Esophagus (tissue), 2 donors: ENCODE measurements at regions not wholly inside any gene's neighbourhood (a gene's known extent, or its start where the extent isn't known, plus 50 kb on each side); places are given as distances from the start of the nearest gene placed in this dataset.
"Not testable (repeated sequence)": the region's sequence is repeated elsewhere in the genome, so short reads cannot be mapped to it uniquely, and the experiment has no call there.

ENCODE experiments used
- H3K27ac ChIP-seq, 2 donors: one replicate each; pipeline ENCODE4 v1.5.1; 2013; ENCODE audit warnings: low read depth in 2 of 2, mild to moderate bottlenecking in 2 of 2, inconsistent platforms in 1 of 2, low read length in 1 of 2, moderate library complexity in 1 of 2
- H3K27me3 ChIP-seq, 2 donors: one replicate each; pipeline ENCODE4 v1.6.1; 2013; ENCODE audit warnings: low read length in 2 of 2, control low read depth in 1 of 2, mild to moderate bottlenecking in 1 of 2; ENCODE audit not compliant: insufficient read depth in 2 of 2, control insufficient read depth in 1 of 2
- H3K36me3 ChIP-seq, 2 donors: one replicate each; pipeline ENCODE4 v1.6.1; 2013; ENCODE audit warnings: low read length in 1 of 2; ENCODE audit not compliant: control insufficient read depth in 2 of 2, insufficient read depth in 2 of 2
- H3K4me1 ChIP-seq, 2 donors: one replicate each; pipeline ENCODE4 v1.6.1; 2013; ENCODE audit warnings: low read length in 1 of 2; ENCODE audit not compliant: control insufficient read depth in 2 of 2, insufficient read depth in 2 of 2
- H3K4me3 ChIP-seq, 2 donors: one replicate each; pipeline ENCODE4 v1.5.1; 2013; ENCODE audit warnings: low read length in 2 of 2, mild to moderate bottlenecking in 2 of 2, low read depth in 1 of 2, moderate library complexity in 1 of 2
- H3K9me3 ChIP-seq, 2 donors: one replicate each; pipeline ENCODE4 v1.6.1; 2013; ENCODE audit warnings: mild to moderate bottlenecking in 2 of 2, low read depth in 1 of 2, low read length in 1 of 2, moderate library complexity in 1 of 2; ENCODE audit not compliant: control insufficient read depth in 2 of 2, insufficient read depth in 1 of 2
- WGBS, 2 donors: extraction: QIAGEN DNeasy Blood & Tissue Kit; methylation state at CpG; one replicate each; pipeline ENCODE4 v1.1.7; 2013; 5-methylcytosine and 5-hydroxymethylcytosine counted together
- donor health status: healthy with polysubstance abuse.
- donor health status: Bipolar disorder and iron deficiency.

- H3K27ac ChIP-seq: no peak overlapping the region
- WGBS, 2 donors: 17 to 20% methylated on average over 3 of the region's 3 CpGs
- no peaks in the 10 kb centered on the region for H3K36me3 ChIP-seq
- H3K27me3 ChIP-seq: no peaks in the 10 kb centered on the region
- no peaks in the 10 kb centered on the region for H3K9me3 ChIP-seq
- no peak overlapping the region for H3K4me3 ChIP-seq
- no peaks in the 10 kb centered on the region for H3K4me1 ChIP-seq
These were observed 119.4 kb downstream of the SLC16A1 start for GRCh38 chr1:112836642-112837041.

GRCh38 chr1:112833806-112834205, 118.7 kb upstream of the PPM1J start:
- Histone ChIP-seq H3K4me1 (no peaks in the 10 kb centered on the region), H3K4me3 (no peak overlapping the region), H3K9me3 (no peaks in the 10 kb centered on the region), H3K27me3 (no peaks in the 10 kb centered on the region), H3K27ac (no peak overlapping the region), H3K36me3 (no peaks in the 10 kb centered on the region)
- WGBS, 2 donors: 73 to 92% methylated on average over 2 of the region's 2 CpGs

- WGBS, 2 donors: 72 to 85% methylated on average over 8 of the region's 8 CpGs
- H3K4me3 ChIP-seq, H3K4me1 ChIP-seq, H3K27ac ChIP-seq, H3K27me3 ChIP-seq, H3K9me3 ChIP-seq, H3K36me3 ChIP-seq: not testable (repeated sequence)
These were observed 117.1 kb upstream of the PPM1J start for GRCh38 chr1:112832259-112832658.

GRCh38 chr1:112829691-112830090, 114.6 kb upstream of the PPM1J start:
- not testable (repeated sequence) for H3K4me1 ChIP-seq, H3K27ac ChIP-seq, H3K36me3 ChIP-seq, H3K27me3 ChIP-seq, H3K4me3 ChIP-seq, H3K9me3 ChIP-seq
- 92 to 93% methylated on average over 3 of the region's 3 CpGs for WGBS, 2 donors

- H3K27ac ChIP-seq: no peak overlapping the region
- H3K9me3 ChIP-seq: no peaks in the 10 kb centered on the region
- no peaks in the 10 kb centered on the region for H3K4me1 ChIP-seq
- no peaks in the 10 kb centered on the region for H3K36me3 ChIP-seq
- 53 to 63% methylated on average over 2 of the region's 2 CpGs for WGBS, 2 donors
- H3K4me3 ChIP-seq: no peak overlapping the region
- H3K27me3 ChIP-seq: no peaks in the 10 kb centered on the region
These were observed 113.6 kb upstream of the PPM1J start for GRCh38 chr1:112828716-112829115.

GRCh38 chr1:112827391-112827790, 112.3 kb upstream of the PPM1J start:
- H3K4me3 ChIP-seq, H3K9me3 ChIP-seq, H3K27me3 ChIP-seq, H3K4me1 ChIP-seq, H3K27ac ChIP-seq, H3K36me3 ChIP-seq: not testable (repeated sequence)
- WGBS, 2 donors: 62 to 71% methylated on average over 1 of the region's 1 CpG

- H3K36me3 ChIP-seq: no peaks in the 10 kb centered on the region
- WGBS, 2 donors: 81 to 83% methylated on average over 16 of the region's 16 CpGs
- H3K27me3 ChIP-seq: no peaks in the 10 kb centered on the region
- no peak overlapping the region for H3K27ac ChIP-seq
- H3K4me1 ChIP-seq: no peaks in the 10 kb centered on the region
- no peaks in the 10 kb centered on the region for H3K9me3 ChIP-seq
- H3K4me3 ChIP-seq: no peak overlapping the region
These were observed 111.2 kb upstream of the PPM1J start for GRCh38 chr1:112826217-112826944.

GRCh38 chr1:112825563-112826216, 110.6 kb upstream of the PPM1J start:
- H3K9me3 ChIP-seq, H3K27me3 ChIP-seq, H3K36me3 ChIP-seq, H3K4me3 ChIP-seq, H3K4me1 ChIP-seq, H3K27ac ChIP-seq: not testable (repeated sequence)
- WGBS, 2 donors: 82 to 84% methylated on average over 7 of the region's 7 CpGs

- not testable (repeated sequence) for H3K4me3 ChIP-seq, H3K9me3 ChIP-seq, H3K27ac ChIP-seq, H3K4me1 ChIP-seq, H3K36me3 ChIP-seq, H3K27me3 ChIP-seq
- 82 to 89% methylated on average over 5 to 6 of the region's 6 CpGs for WGBS, 2 donors
These were observed 109.9 kb upstream of the PPM1J start for GRCh38 chr1:112825075-112825474.
